Muscle of arm (tissue), 1 donor: ENCODE measurements at regions not wholly inside any gene's neighbourhood (a gene's known extent, or its start where the extent isn't known, plus 50 kb on each side); places are given as distances from the start of the nearest gene placed in this dataset.
"Not testable (repeated sequence)": the region's sequence is repeated elsewhere in the genome, so short reads cannot be mapped to it uniquely, and the experiment has no call there.

Source experiments
- DNase-seq: peaks from one replicate; pipeline ENCODE4 v3.0.0-alpha.2; 2013

DNA sequence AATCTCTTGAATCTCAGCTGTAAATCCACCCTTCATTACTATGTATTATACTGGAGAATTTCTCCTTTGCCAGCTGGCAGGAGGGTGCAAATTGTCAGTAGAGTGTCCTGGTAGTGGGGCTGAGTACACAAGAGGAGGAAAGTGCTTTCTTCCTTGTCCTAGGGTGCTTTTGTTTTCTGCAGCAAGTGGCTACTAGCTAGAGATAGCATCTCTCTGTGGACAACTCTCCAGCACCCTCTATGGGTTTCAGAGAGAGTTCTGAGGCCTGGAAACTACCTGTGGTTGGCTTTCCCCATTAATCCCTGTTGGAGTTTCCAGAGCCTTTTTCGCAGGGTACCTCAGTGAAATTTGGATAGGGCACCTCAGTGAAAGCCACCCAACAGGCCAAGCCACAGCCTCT lies 422.5 kb upstream of the RGS17 start:
- DNase-seq, result no peak

DNA sequence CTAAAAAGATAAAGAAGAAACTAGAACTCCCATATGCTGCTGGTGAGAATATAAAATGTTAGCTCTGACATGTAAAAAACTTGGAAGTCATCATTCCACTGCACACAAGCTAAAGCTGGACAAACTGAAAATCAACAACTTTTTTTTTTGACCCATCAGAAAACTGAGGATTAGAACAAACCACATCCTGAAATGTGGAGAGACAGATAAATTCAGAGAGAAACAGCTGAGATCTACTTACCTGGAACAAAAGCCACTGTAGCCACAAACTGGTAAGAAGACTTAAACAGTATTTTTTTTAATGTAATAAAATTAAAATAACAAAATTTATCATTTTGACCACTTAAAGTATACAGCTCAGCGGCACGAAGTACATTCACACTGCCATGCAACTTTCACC lies 408.5 kb upstream of the RGS17 start:
- DNase-seq, result no peak

DNA sequence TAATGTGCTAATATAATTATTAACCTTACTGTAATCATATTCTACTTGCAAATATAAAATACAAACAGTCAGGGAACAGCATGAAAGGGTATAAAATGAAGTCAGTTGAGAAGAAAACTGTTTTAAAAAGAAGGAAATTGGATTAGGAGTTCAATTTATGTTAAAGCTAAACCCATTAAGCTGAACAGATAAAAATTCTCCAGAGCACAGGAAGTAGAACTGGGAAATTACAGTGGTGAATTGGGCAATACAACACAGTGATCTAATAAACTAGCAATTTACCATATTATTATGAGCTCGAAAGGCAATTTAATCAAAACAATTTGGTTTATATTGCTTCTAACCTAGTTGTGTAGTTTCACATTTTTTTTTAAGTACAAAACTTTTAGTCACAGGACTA lies 407.4 kb upstream of the RGS17 start:
- no peak for DNase-seq

DNA sequence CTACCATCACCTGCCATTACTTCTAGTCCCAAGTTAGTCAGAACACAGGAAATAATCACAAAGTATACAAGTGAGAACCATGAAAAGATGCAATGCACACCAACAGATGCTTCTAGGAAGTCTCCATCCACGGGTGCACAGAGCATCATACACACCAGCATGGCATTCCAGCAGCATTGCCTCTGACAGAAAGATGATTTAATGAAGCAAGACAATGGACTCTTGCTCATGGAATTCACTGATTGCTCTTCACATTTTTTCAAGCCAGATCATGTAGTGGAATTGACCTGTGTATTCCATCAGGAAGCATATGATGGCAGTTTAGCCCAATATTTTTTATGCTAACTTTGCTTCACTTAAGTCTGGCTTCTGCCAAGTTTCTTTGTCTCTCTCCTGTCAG lies 406.3 kb upstream of the RGS17 start:
- DNase-seq, result no peak

DNA sequence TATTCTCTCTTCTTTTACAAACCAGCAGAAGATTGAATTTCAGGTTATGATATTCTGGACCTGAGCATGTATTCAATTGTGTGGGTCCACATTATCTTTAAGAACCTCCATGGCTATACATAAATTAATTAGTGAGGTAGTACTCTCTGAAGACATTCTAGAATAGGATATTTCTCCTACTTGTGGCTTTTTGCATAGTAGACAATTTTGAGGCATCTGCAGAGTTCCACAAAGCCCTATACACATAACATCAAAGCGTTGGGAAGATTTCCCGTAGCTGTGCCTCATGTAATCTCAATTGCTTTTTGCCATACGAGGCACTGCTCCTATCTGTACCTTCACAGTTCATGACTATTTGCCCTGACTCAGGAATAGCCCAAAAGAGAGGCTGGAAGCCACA lies 395.4 kb upstream of the RGS17 start:
- no peak for DNase-seq

DNA sequence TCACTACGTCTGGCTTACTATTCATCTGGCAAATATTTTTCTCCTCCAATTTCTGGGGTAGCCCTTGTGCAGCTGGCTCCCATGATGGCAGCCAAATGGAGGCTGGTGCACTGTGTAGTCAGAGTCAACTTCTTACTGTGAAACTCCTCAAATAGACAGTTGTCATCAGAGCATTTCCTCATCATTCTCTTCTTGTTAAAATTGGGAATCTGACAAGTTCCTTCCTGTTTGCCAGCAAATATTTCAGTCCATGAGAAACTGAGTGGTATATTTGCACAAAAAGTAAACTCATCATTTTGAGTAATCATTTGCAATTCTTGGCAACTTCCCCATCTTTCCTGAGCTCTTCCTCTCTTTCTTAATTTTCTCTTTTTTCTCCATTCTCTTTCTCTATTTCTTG lies 394.9 kb upstream of the RGS17 start:
- no peak for DNase-seq

DNA sequence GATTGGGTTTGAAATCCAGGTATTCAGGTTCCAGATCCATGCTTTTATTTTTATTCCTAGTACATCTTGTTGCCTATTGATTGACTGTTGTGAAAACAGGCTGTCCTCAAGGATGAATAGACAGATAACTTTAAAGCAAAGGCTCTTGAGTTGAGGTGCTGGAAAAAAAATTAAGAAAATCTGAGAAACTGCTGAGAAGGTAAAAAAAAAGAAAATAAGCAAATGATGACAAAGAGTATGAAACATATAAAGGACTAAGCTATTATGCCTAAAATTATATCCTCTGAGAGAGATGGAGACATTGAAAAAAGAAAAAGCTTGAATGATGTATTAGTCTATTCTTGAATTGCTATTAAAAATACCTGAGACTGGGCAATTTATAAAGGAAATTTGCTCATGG lies 392.3 kb upstream of the RGS17 start:
- DNase-seq, result no peak

DNA sequence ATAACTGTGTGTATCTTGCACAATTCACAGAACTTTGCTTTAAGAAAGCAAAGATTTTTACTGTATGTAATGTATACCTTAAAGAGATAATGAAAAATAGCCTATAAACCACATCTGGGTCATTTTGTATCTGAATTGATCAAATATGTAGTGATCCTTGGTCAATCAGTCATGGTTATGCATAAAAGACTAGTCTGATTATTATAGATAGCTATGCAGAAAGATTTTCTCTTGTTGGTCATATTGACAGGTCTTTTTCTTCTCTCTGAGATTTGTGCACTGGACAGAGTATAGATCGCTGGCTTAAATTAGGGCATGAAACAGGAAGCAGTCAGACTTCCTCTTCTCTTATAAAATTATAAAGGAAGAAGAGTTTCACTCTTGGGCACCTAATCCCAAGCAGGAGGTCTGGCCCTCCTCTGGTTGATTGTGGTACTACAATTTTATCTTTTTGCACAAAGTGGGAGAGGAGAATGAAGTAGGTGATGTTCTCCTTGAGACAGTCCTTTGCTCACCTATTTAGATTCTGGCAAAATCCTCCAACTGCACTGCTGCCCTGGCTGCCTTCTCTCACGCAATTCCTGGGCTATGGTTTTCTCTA lies 380.9 kb upstream of the RGS17 start:
- DNase-seq, result peak; percentile 17

DNA sequence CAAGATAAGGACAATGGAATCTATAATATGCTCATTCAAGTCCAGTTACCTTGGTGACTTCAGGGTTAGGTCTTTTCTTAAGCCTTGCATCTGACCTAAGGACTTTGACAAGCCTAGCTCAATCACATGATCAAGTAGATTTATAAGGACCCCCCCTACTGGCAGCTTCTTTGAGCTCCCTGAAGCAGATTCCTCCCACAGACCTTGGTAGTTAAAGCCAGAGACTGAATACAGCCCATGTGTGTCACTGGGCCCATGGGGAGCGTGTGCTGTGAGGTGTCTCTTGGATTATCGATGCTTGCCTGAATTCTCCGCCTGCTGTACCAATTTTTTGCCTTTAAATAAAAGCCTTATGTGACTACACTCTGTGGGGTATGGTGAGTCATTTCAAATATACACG lies 372.7 kb upstream of the RGS17 start:
- no peak for DNase-seq

DNA sequence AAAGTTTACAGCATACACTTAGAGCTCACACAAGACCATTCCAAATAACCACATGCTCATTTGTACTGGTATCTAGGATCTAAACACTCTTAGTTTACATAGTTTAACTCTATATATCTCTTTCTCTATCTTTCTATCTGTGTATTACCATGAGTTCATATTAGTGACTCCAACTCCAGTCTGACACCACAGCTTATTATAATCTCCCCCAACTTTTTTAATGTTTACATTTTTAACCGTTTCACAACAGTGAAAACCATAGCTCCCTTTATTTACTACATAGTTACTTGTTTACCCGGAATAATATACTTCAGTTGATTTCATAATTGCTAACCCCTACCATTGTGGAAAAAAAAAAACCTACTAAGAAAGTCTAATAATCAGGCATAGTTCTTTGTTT lies 362.4 kb upstream of the RGS17 start:
- DNase-seq, result no peak

DNA sequence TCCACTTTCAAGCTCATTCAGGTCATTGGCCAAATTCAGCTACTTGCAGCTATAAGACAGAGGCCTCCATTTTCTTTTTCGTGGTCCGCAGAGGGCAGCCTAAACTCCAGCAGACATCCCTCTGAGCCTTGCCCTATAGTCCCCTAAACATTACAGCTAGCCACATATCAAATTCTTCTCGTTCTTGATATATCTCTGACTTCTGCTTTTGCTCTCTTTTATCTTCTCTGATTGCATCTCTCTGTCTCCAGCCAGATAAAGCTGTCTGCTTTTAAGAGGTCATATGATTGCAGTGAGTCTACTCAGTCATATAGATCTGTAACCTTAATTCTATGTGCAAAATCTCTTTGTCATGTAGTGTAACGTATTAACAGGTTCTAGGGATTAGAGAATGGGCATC lies 358.4 kb upstream of the RGS17 start:
- no peak for DNase-seq

DNA sequence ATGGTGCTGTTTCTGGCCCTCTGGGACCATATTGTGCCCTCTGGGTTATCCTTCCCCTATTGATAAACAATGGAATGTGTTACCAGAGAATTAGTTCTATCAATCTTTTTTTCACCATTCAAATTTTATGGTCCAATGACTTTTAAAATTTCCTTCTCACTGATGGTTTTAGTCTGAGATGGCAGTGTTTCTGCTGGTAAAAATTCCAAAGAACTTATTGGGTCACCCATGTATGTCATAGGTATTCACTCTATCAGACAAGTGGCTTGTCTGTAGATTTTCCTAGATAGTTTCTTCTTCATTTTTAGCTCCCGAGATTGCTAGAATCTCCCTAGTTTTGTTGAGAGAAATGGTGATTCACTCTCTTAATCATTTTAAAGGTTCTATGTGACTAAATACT lies 357.2 kb upstream of the RGS17 start:
- DNase-seq, result no peak

DNA sequence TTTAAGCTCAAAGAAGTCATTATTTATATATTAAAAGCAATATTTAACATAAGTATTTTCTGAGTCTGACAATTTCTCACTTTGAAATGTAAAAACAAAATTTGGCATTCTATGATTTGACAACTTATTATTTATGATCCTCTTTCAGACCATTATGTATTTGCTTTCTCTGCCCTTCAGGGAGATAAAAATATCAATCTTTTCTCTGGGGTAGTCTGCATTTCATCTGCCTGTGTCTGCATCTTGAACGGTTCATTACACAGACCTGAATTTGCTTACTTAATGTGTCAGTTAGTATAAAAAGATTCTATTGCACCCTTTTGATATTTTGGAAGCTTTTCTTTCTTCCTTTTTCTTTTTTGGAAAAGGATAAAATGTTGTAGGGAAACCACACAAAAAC lies 354.0 kb upstream of the RGS17 start:
- DNase-seq, result no peak

DNA sequence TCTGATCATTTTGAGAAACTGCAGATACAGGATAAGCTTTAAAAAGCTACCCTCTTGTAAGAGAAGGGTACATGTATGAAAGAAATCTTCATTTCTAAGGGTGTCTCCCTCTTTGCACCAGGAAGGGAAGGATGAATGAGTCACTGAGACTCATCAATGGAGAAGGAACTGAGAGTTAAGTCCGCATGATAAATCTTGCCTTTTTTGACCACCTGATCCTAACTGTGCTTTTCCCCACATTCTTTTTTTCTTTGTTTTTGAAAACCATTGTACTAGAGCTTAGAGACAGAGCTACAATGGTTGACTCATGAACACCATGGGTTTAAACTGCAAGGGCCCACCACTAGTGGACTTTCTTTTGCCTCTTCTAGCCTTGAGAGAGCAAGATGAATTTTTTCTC lies 353.0 kb upstream of the RGS17 start:
- DNase-seq, result no peak

DNA sequence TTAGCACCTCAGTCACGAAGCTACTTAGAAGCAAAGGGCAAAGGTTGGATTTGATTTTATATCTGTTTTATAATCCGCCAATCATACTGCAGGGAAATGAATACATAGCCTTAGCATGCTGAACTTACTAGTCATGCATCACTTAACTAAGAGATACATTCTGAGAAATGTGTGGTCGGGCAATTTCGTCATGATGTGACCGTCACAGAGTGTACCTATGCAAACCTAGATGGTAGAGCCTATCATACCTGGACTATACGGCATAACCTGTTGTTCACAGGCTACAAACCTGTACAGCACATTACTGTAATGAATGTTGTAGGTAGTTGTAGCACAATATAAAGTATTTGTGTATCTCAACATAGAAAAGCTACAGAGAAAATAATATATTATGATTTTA lies 345.2 kb upstream of the RGS17 start:
- no peak for DNase-seq

DNA sequence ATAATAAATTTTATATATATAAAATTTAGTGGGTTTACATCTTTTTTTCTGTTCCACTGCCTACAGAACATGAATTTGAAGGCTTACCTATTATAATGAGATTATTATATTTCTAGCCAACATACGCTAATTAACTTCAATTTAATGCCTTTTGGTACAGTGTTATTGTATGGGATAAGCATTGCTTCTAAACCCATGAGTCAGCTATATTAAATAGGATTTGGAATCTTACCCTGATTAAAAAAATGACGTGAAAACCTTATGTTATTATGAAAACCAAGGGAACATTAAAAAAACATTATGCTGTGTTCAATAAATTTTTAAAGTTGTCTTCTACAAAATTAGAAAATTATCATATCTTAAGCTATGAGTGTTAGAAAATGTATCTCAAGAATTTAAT lies 334.0 kb upstream of the RGS17 start:
- no peak for DNase-seq

DNA sequence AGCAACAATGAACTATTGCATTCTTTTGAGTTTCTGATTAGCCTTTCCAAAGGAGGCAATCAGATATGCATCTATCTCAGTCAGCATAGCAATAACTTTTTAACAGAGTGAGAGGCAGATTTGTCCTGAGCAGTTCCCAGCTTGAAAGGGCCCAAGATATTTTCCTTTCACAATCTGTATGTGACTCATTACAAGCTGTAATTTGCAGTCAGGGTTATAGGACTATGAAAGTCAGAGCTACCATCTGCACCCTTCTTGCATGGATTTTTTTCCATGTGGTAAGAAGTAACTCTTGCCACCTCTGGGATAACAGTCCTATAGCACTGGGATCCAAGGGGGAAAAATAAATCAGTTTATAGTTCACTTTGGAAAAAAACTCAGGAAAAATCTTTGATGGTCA lies 318.2 kb upstream of the RGS17 start:
- no peak for DNase-seq

DNA sequence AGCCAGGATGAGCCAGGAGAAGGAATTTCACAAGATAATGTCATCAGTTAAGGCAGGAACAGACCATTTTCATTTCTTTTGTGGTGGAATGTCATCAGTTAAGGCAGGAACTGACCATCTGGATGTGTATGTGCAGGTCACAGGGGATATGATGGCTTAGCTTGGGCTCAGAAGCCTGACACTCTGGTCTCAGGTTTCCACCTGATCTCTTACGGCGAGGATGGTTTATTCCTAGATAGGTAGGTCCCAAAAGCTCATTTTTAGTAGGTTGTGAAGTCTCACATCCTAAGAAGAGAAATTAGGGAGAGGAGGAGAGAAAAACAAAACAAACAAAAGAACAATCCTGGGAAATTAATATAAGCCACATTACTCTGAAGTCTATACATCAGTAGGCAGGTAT lies 311.7 kb upstream of the RGS17 start:
- DNase-seq, result not testable (repeated sequence)

DNA sequence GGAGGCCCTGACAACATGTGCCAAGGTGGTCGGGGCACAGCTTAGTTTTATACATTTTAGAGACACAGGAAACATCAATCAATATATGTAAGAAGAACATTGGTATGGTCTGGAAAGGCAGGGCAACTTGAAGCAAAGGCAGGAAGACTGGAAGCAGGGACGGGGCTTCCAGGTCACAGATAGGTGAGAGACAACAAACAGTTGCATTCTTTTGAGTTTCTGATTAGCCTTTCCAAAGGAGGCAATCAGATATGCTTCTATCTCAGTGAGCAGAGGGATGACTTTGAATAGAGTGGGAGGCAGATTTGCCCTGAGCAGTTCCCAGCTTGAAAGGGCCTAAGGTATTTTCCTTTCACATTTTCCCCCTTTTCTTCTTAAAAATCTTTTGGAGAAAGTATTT lies 311.0 kb upstream of the RGS17 start:
- no peak for DNase-seq

DNA sequence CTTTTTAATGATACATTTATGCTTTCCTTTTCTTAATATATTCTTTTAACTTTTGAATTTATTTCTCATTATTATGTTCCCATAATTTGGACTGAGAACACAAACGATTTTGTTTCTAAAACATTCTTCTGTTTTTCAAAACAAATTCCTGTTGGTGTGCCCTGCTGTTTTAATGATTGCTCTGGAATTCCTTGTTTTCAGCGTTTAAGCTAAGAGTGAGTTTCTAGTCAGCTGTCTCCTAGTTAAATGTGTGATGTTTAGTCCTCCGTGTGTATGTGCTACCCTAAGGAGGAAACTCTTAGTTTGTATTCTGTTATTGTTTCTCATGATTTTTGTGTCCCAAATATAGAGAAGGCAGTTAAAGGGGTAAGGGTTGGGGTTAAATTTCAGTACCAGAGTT lies 306.1 kb upstream of the RGS17 start:
- DNase-seq, result no peak

DNA sequence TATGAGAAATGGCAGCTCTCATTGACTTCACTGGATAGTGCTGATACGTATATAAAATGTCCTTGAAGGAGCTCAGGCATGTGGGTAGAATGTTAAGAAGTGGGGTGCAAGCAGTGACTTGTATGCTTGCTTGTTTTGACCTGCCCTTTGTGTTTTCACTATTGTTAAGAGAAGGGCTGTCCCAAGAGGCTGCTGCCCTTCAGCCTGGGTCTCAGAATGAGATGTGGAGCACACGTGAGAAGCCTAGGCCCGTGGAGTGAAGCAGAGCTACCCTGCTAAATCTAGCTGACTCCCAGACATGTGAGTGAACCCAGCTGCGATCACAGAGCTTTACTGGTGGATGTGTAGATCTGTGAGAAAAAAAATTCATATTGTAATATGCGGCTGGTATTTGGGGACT lies 305.3 kb upstream of the RGS17 start:
- no peak for DNase-seq

DNA sequence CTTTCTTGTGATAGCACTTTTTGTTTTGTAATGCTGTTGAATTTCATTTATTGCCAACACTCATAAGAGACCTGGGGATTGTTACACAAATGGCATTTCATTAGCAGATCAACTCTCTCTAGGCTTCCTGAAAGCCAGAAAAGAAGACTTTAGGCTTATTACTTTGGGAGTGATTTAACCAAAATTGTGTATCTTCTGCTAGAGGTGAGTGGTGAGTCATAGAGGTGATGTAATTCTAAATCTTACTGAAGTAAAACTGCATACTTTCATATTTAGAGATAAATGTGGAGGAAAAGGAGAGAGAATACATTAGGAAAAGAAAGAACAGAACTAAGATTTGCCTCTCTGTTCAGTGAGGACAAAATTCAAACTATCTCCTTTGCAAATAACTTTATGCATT lies 304.7 kb upstream of the RGS17 start:
- no peak for DNase-seq

DNA sequence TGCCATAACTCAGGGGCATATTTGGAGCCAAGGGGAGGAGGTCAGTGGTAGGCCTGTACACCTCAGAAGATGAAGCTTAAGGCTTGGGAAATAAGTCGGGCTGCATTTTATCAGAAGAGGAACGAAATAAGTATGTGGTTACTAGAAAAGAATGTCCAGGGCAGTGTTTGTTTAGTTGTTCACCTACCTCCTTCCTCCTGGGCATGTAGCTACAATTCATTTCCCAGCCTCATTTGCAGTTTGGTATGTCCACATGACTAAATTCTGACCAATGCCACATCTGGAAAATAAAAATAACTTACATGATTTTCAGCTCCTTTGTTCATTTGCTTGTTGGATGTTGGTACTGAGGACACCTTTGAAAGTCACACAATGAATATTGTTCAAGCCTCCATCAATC lies 294.5 kb upstream of the RGS17 start:
- DNase-seq, result no peak

DNA sequence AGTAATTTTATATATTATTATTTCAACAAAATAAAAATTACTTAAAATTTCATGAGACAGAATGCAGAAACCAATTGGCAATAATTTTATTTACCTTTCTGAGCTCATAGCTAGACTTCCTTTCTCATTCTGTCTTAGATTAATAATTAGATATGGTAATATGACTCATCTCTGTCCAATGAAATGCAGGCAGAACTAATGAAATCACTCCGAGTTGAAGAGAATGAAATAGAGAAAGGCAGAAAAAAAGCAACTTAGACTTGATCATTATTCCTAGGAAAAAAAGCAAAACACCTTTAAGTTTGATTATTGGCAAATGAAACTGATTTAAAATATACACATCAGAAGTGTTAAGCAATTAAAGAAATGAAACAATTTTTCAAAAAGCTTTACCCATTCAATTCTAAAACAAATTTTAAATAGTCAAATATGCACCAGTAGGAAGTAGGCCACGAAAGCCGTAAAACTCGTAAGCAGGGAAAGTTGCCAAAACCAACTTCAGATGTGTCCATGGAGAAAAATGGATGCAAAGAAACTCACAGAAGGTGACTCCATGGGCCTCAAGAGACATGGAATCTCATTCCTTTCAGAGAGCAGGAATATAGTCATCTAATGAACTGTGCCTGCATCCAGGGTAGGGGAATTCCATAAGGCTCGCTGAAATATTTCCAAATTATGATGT lies 293.8 kb upstream of the RGS17 start:
- no peak for DNase-seq
